Left renal cortex interstitium (tissue), 4 donors: ENCODE measurements at regions not wholly inside any gene's neighbourhood (a gene's known extent, or its start where the extent isn't known, plus 50 kb on each side); places are given as distances from the start of the nearest gene placed in this dataset.
"Not testable (repeated sequence)": the region's sequence is repeated elsewhere in the genome, so short reads cannot be mapped to it uniquely, and the experiment has no call there.

Source experiments
- DNase-seq, 4 donors: peaks; one replicate each; pipeline ENCODE4 v3.0.0-alpha.2; 2013; ENCODE audit warnings: low read depth in 4 of 4, low spot score in 2 of 4, missing footprints in 1 of 4

DNA sequence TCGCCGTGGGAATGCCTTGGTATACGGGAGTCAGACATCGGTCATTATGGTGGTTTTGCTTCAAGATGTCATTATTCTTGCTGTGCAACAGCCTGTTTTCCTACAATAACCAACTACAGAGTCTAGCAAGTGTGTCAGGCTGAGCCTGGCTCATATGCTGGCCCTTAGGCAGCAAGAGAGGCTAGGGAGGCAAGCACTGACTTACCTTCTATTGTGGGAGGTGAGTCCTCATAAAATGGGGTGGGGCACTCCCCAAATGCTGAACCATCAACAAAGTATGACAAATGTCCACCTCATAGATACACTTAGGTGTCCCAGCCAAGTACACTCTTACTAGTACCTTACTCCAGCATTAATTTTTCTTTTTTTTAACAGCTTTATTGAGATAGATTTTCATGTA is 77.0 kb upstream of the ATL2 start:
- DNase-seq, result no peak

- not testable (repeated sequence) for DNase-seq
Observed at GRCh38 chr2:38451778-38452177, 74.7 kb upstream of the ATL2 start.

- DNase-seq, result no peak
Observed at GRCh38 chr2:38450509-38450908, 73.4 kb upstream of the ATL2 start.

GRCh38 chr2:38448692-38449410 is 71.8 kb upstream of the ATL2 start:
- no peak for DNase-seq

- no peak for DNase-seq
Observed at GRCh38 chr2:38446906-38447561, 70.0 kb upstream of the ATL2 start.

GRCh38 chr2:38446418-38446817 is 69.3 kb upstream of the ATL2 start:
- no peak for DNase-seq

- DNase-seq, result no peak
Observed at GRCh38 chr2:38444247-38444646, 67.2 kb upstream of the ATL2 start.

DNA sequence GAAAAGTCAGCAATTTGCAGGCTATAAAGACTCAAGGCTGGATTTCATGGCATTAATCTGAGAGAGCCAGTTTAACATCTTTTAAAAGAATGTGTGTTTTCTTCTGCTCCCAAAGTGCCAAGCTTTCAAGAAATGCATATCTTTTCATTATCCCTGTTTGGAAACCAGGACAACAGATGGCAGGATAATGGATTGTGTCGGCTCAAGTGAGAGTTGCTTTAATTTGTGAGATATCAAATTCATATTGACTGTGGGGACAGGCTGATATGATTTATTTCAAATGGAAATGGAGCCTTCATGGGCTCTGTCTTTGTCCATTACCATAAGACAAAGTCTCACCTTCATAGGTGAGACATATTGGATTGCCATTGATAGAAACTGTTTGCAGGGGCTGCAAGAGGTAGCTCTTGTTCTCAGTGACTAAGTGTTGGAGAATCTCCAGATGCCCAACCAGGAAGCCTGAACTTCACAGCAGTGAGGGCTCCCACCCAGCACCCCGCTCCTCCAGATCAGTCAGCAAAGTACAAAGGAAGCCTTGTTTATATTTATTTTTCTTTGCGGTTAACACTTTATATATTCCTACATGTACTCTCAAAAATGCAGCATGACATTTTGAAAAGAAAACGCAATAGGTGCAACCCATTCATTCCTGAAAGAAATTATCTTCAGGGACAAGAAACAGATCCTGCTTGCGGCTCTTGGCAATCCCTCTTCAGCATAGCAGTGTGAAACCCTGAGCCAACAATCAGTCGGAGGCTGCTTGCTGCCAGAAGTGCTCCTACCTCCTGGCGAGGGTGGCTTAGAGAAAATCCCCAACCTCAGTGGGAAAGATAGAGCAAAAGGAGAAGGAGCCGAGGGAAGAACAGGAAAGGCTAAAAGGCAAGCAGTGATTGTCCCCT is 65.8 kb upstream of the ATL2 start:
- DNase-seq, result no peak

GRCh38 chr2:38441346-38441745 is 64.3 kb upstream of the ATL2 start:
- DNase-seq, result no peak

GRCh38 chr2:38440655-38441054 is 63.6 kb upstream of the ATL2 start:
- no peak for DNase-seq

DNA sequence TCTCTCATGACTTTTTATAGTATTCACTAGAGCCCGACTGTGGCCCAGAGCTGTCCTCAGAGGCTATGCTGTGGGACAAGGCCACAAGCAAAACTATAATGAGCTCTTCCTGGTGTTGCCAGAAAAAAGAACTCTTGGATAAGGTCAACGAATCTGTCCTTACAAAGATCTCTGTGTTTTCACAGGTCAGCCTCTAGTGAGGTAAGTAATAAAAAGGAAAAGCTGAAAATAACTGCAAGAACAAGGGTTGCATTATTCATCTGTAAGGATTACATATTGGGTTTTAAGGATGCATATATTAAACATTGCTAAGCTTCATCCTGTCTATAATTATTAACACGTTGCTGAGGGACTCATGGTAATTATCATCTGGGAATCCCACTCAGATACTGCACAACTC is 62.8 kb upstream of the ATL2 start:
- no peak for DNase-seq

- no peak for DNase-seq
Observed at GRCh38 chr2:38438883-38439612, 62.0 kb upstream of the ATL2 start.

DNA sequence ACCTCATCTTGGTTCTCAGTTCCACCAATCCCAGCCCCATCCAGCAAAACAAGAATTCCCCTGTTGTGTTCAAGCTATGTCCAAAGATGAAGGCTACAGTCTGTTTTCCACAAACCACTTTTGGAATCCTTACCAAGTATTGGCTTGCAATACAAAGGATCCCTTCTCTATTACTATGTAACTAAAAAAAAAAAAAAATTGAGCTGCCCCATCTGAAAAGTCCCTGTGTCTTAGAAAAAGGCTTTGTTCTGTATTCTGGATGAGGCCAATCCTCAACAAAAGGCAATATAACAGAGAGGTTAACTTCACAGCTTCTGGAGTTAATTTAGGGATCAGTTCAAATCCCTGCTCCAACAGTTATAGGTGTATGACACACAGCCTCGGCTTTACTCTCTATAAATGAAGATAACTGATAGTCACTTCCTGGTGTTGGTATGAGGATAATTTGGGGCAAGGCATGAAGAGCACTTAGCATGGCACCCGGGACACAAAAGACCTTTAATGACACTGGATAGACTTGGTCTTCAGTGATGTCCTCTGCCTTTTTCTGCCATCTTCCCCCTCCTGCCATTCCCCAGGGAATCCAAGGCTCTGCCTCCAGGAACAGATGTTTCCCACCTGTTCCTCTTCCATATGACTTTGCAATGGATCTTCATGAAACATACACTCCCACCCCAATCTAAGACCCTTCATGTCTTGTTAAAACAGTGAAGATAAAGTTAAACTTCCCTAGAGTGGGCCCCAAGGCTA is 61.2 kb upstream of the ATL2 start:
- DNase-seq, result no peak

GRCh38 chr2:38436227-38436664 is 59.2 kb upstream of the ATL2 start:
- no peak for DNase-seq

- DNase-seq, result no peak
Observed at GRCh38 chr2:38435775-38436174, 58.7 kb upstream of the ATL2 start.

GRCh38 chr2:38434595-38434994 is 57.5 kb upstream of the ATL2 start:
- no peak for DNase-seq

GRCh38 chr2:38433607-38433975 is 56.5 kb upstream of the ATL2 start:
- DNase-seq, result no peak

- no peak for DNase-seq
Observed at GRCh38 chr2:38432820-38433606, 55.9 kb upstream of the ATL2 start.

- DNase-seq, result no peak
Observed at GRCh38 chr2:38430597-38431207, 53.6 kb upstream of the ATL2 start.
